BJ (cell line): ENCODE measurements at regions not wholly inside any gene's neighbourhood (a gene's known extent, or its start where the extent isn't known, plus 50 kb on each side); places are given as distances from the start of the nearest gene placed in this dataset.

ENCODE experiments used
- CTCF ChIA-PET: fragments of 350-600 bp; formaldehyde crosslinking; extraction: SDS; loops from one replicate; lab custom pipeline; 2021; ENCODE audit warnings: antibody characterized with exemption, inconsistent platforms; lab: Yijun Ruan, JAX
- POLR2A ChIA-PET: fragments of 300-600 bp; sonication (Branson Sonifier 250); formaldehyde crosslinking; extraction: SDS; loops from one replicate; lab custom pipeline; 2021; ENCODE audit warnings: antibody characterized with exemption; lab: Charles Lee
- DNase-seq: peaks from one replicate; pipeline ENCODE4 v3.0.0-alpha.2; 2011; ENCODE audit warnings: low read depth
- H3K27me3 ChIP-seq: 2 replicates; pipeline ENCODE4 v1.6.0; 2011; ENCODE audit warnings: low read length; ENCODE audit not compliant: control insufficient read depth, insufficient read depth
- H3K36me3 ChIP-seq: 2 replicates; pipeline ENCODE4 v1.5.1; 2011; ENCODE audit warnings: low read length; ENCODE audit not compliant: control insufficient read depth, insufficient read depth
- H3K4me3 ChIP-seq: 2 replicates; pipeline ENCODE4 v1.5.1; 2011; ENCODE audit warnings: low read depth, mild to moderate bottlenecking, control low read depth, low read length
- CTCF ChIP-seq: IDR thresholded peaks from 2 replicates; pipeline ENCODE4 v1.5.1; 2011; ENCODE audit warnings: low read depth, mild to moderate bottlenecking, control low read depth, inconsistent platforms, low read length, moderate library complexity; ENCODE audit not compliant: insufficient read depth

- no peak for DNase-seq
- ChIA-PET CTCF (no interaction called here), POLR2A (no interaction called here)
- no peaks in the 10 kb centered on the region for H3K36me3 ChIP-seq
- H3K27me3 ChIP-seq = no peaks in the 10 kb centered on the region
- no peak for TF ChIP-seq CTCF
- H3K4me3 ChIP-seq = no peak overlapping the region
These were observed 548.5 kb upstream of the LRRTM4 start for GRCh38 chr2:78070693-78071092.

- H3K27me3 ChIP-seq = no peaks in the 10 kb centered on the region
- TF ChIP-seq CTCF = no peak
- no peak for DNase-seq
- H3K36me3 ChIP-seq = no peaks in the 10 kb centered on the region
- POLR2A ChIA-PET = no interaction called here
- CTCF ChIA-PET = no interaction called here
- no peak overlapping the region for H3K4me3 ChIP-seq
These were observed 555.5 kb upstream of the LRRTM4 start for GRCh38 chr2:78077633-78078032.

- ChIA-PET CTCF (no interaction called here), POLR2A (no interaction called here)
- no peak for TF ChIP-seq CTCF
- no peaks in the 10 kb centered on the region for H3K27me3 ChIP-seq
- no peaks in the 10 kb centered on the region for H3K36me3 ChIP-seq
- DNase-seq = no peak
- H3K4me3 ChIP-seq = no peak overlapping the region
These were observed 560.4 kb upstream of the LRRTM4 start for GRCh38 chr2:78082555-78082954.

GRCh38 chr2:78093436-78093835, 571.3 kb upstream of the LRRTM4 start:
- POLR2A ChIA-PET = no interaction called here
- no peak for DNase-seq
- no peak for TF ChIP-seq CTCF
- H3K36me3 ChIP-seq = no peaks in the 10 kb centered on the region
- no peaks in the 10 kb centered on the region for H3K27me3 ChIP-seq
- CTCF ChIA-PET = no interaction called here
- no peak overlapping the region for H3K4me3 ChIP-seq

- Histone ChIP-seq H3K27me3 (no peaks in the 10 kb centered on the region), H3K36me3 (no peaks in the 10 kb centered on the region), H3K4me3 (no peak overlapping the region)
- TF ChIP-seq CTCF = no peak
- POLR2A ChIA-PET = no interaction called here
- CTCF ChIA-PET = no interaction called here
- DNase-seq = no peak
These were observed 587.1 kb upstream of the LRRTM4 start for GRCh38 chr2:78109272-78109671.

GRCh38 chr2:78115291-78115690, 593.1 kb upstream of the LRRTM4 start:
- DNase-seq = no peak
- ChIA-PET CTCF (no interaction called here), POLR2A (no interaction called here)
- TF ChIP-seq CTCF = no peak
- H3K36me3 ChIP-seq = no peaks in the 10 kb centered on the region
- no peaks in the 10 kb centered on the region for H3K27me3 ChIP-seq
- no peak overlapping the region for H3K4me3 ChIP-seq
